ENCODE measurements at regions not wholly inside any gene's neighbourhood (a gene's known extent, or its start where the extent isn't known, plus 50 kb on each side); places are given as distances from the start of the nearest gene placed in this dataset.

DNA sequence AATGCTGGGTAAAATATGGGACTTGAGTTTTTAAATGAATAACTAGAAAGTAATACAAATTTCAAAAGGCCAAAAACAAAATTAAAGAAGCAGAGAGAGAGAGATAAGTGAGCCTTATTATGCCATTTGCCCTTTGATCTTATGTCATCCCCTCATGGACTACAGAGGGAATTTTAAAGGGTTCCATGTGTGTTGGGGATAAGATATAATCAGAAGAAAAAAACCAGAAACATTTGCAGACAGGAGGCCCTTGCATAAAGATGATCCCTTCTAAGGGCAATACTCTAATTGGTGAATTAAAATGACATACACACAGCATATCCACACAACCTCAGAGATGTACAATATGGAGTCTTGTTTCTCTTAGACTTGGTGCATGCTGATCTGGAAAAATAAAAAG, 406.6 kb upstream of the LARGE1 start (continued):
- TF ChIP-seq SIN3A (IDR thresholded peaks at IDR 0.05; ENCODE audit: low read depth) (no peak), ELF1 (IDR thresholded peaks at IDR 0.05; ENCODE audit: borderline replicate concordance, low read depth) (no peak), EGR1 (IDR thresholded peaks at IDR 0.05; ENCODE audit: low read depth) (no peak), EZH2phosphoT487 (IDR thresholded peaks at IDR 0.05; ENCODE audit: borderline replicate concordance) (no peak), ZNF274 (IDR thresholded peaks at IDR 0.05; ENCODE audit: low read depth, low read length) (no peak), RAD21 (IDR thresholded peaks at IDR 0.05; ENCODE audit: low read depth) (no peak), SP1 (IDR thresholded peaks at IDR 0.05; ENCODE audit: low read depth) (no peak)

- Histone ChIP-seq H3K27me3 (ENCODE audit: insufficient read depth, low read length) (no peaks in the 10 kb centered on the region), H3K9me3 (ENCODE audit: control insufficient read depth in 1 of 2, insufficient read depth in 1 of 2, low read depth in 1 of 2, low read length in 2 of 2) (peaks cover 0 to 19% of the 10 kb centered on the region in 2 experiments; a peak in 2 of 4 replicates), H3K79me2 (ENCODE audit: insufficient read depth, low read length) (no peaks in the 10 kb centered on the region), H2AFZ (ENCODE audit: low read depth, low read length, poor library complexity, severe bottlenecking) (no peak overlapping the region), H4K20me1 (ENCODE audit: insufficient read depth) (no peaks in the 10 kb centered on the region), H3K36me3 (ENCODE audit: control insufficient read depth in 1 of 2, insufficient read depth in 2 of 2, low read length in 2 of 2) (no peaks in the 10 kb centered on the region), H3K9ac (ENCODE audit: low read length) (no peak overlapping the region), H3K4me2 (ENCODE audit: low read length) (no peak overlapping the region), H3K9me2 (ENCODE audit: insufficient read depth) (no peaks in the 10 kb centered on the region), H3K27ac (ENCODE audit: low read depth, low read length) (no peak overlapping the region), H3K4me3 (replicated peaks in 1 of 2; ENCODE audit: low read depth in 1 of 2, low read length in 2 of 2) (no peak overlapping the region), H3K4me1 (ENCODE audit: control insufficient read depth in 1 of 2, insufficient read depth in 2 of 2, low read length in 2 of 2) (no peaks in the 10 kb centered on the region)
- intact Hi-C loops (cut with micrococcal nuclease), result no loop called here
- TF ChIP-seq ATF3 (IDR thresholded peaks at IDR 0.05), result no peak
- TF ChIP-seq YY1 (IDR thresholded peaks at IDR 0.05; ENCODE audit: extremely low read depth, insufficient replicate concordance, low read depth, low read length), result no peak
- TF ChIP-seq EZH2phosphoT487 (IDR thresholded peaks at IDR 0.05; ENCODE audit: borderline replicate concordance), result no peak
- no peak for TF ChIP-seq CEBPB (IDR thresholded peaks at IDR 0.05; ENCODE audit: low read depth)
- no peak for TF ChIP-seq CBX3 (IDR thresholded peaks at IDR 0.05; ENCODE audit: low read depth)
- TF ChIP-seq EGR1 (IDR thresholded peaks at IDR 0.05; ENCODE audit: low read depth), result no peak
- no peak for TF ChIP-seq FOSL1 (IDR thresholded peaks at IDR 0.05; ENCODE audit: low read depth)
- TF ChIP-seq, protein P1, sequence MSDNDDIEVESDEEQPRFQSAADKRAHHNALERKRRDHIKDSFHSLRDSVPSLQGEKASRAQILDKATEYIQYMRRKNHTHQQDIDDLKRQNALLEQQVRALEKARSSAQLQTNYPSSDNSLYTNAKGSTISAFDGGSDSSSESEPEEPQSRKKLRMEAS (IDR thresholded peaks at IDR 0.05), result no peak
- TF ChIP-seq POLR2A (IDR thresholded peaks at IDR 0.05; ENCODE audit: borderline replicate concordance, extremely low read depth, insufficient read depth, insufficient read length), result no peak
- TF ChIP-seq JUND (IDR thresholded peaks at IDR 0.05), result no peak
- no peak for TF ChIP-seq SP1 (IDR thresholded peaks at IDR 0.05; ENCODE audit: low read depth)
- no peak for TF ChIP-seq ZNF274 (IDR thresholded peaks at IDR 0.05; ENCODE audit: low read depth, low read length)
- TF ChIP-seq EZH2 (IDR thresholded peaks at IDR 0.05), result no peak
- ChIA-PET POLR2A (no interaction called here), RAD21 (ENCODE audit: low non-redundant PET in 1 of 2, low total read pairs in 2 of 2, uncharacterized antibody in 2 of 2, unreplicated experiment in 2 of 2) (no interaction called here), CTCF (no interaction called here)
- no peak for DNase-seq (ENCODE audit: low read depth, low spot score)
- ATAC-seq, result no peak
- BruUV-seq (replicated peaks), result no TSS peak
Observed at GRCh38 chr22:34330432-34330831, 410.2 kb upstream of the LARGE1 start.
